Hepatocyte (in vitro differentiated cells): ENCODE measurements at regions not wholly inside any gene's neighbourhood (a gene's known extent, or its start where the extent isn't known, plus 50 kb on each side); places are given as distances from the start of the nearest gene placed in this dataset.

Experiments used
- DNase-seq: peaks from one replicate; pipeline ENCODE4 v3.0.0-alpha.2; 2016; ENCODE audit warnings: low spot score
- H2AFZ ChIP-seq: fragments of 200-600 bp; sonication (generic); 2 replicates; pipeline ENCODE4 v1.6.0; 2016; ENCODE audit warnings: antibody characterized with exemption, mild to moderate bottlenecking
- H3K27ac ChIP-seq: fragments of 200-600 bp; sonication (generic); 2 replicates; pipeline ENCODE4 v1.5.1; 2016; ENCODE audit warnings: mild to moderate bottlenecking
- H3K27me3 ChIP-seq: fragments of 200-600 bp; sonication (generic); 2 replicates; pipeline ENCODE4 v1.6.1; 2016
- H3K36me3 ChIP-seq: fragments of 200-600 bp; sonication (generic); replicated peaks from 2 replicates; pipeline ENCODE4 v1.5.1; 2016; ENCODE audit warnings: low read depth; ENCODE audit not compliant: insufficient read depth
- H3K4me1 ChIP-seq: fragments of 200-600 bp; sonication (generic); 2 replicates; pipeline ENCODE4 v1.5.1; 2016; ENCODE audit warnings: mild to moderate bottlenecking, moderate library complexity; ENCODE audit not compliant: insufficient read depth
- H3K4me2 ChIP-seq: fragments of 200-600 bp; sonication (generic); 2 replicates; pipeline ENCODE4 v1.6.0; 2016
- H3K4me3 ChIP-seq: fragments of 200-600 bp; sonication (generic); 2 replicates; pipeline ENCODE4 v1.5.1; 2016; ENCODE audit warnings: mild to moderate bottlenecking
- H3K79me2 ChIP-seq: fragments of 200-600 bp; sonication (generic); 2 replicates; pipeline ENCODE4 v1.6.0; 2017; ENCODE audit warnings: mild to moderate bottlenecking
- H3K9me2 ChIP-seq: fragments of 200-600 bp; sonication (generic); replicated peaks from 2 replicates; pipeline ENCODE4 v1.6.0; 2017; ENCODE audit warnings: mild to moderate bottlenecking; ENCODE audit not compliant: insufficient read depth
- H3K9me3 ChIP-seq: fragments of 200-600 bp; sonication (generic); 2 replicates; pipeline ENCODE4 v1.5.1; 2016; ENCODE audit warnings: low read depth, mild to moderate bottlenecking
- H4K20me1 ChIP-seq: fragments of 200-600 bp; sonication (generic); 2 replicates; pipeline ENCODE4 v1.6.0; 2016; ENCODE audit warnings: mild to moderate bottlenecking; ENCODE audit not compliant: insufficient read depth, poor library complexity, severe bottlenecking
- CTCF ChIP-seq: fragments of 200-600 bp; sonication (generic); IDR thresholded peaks from 2 replicates; pipeline ENCODE4 v1.5.1; 2016; ENCODE audit warnings: antibody characterized with exemption, mild to moderate bottlenecking; ENCODE audit not compliant: poor library complexity
- EZH2 ChIP-seq: fragments of 200-600 bp; sonication (generic); IDR thresholded peaks from 2 replicates; pipeline ENCODE4 v1.6.1; 2016; ENCODE audit warnings: antibody characterized with exemption, mild to moderate bottlenecking, borderline replicate concordance
- EZH2phosphoT487 ChIP-seq: fragments of 200-600 bp; sonication (generic); IDR thresholded peaks from one replicate; pipeline ENCODE4 v1.6.1; 2018; ENCODE audit warnings: antibody characterized with exemption, mild to moderate bottlenecking, low read depth, moderate library complexity; ENCODE audit not compliant: unreplicated experiment, severe bottlenecking
- WGBS: methylation state at CpG from one replicate; pipeline ENCODE4 v1.1.6; 2016; ENCODE audit warnings: low lambda C conversion rate; ENCODE audit errors: missing lambda C conversion rate; 5-methylcytosine and 5-hydroxymethylcytosine counted together

GRCh38 chr14:51561141-51561540, 90.6 kb upstream of the FRMD6 start:
- peaks cover 14% of the 10 kb centered on the region for H3K4me1 ChIP-seq
- H3K79me2 ChIP-seq = no peaks in the 10 kb centered on the region
- no peak overlapping the region for H3K4me3 ChIP-seq
- WGBS = 88% methylated on average over 2 of the region's 2 CpGs
- no peak for TF ChIP-seq EZH2phosphoT487
- no peak for TF ChIP-seq CTCF
- no peak for TF ChIP-seq EZH2
- H3K27me3 ChIP-seq = no peaks in the 10 kb centered on the region
- DNase-seq = no peak
- no peak overlapping the region for H3K4me2 ChIP-seq
- no peaks in the 10 kb centered on the region for H4K20me1 ChIP-seq
- H3K36me3 ChIP-seq = no peaks in the 10 kb centered on the region
- H2AFZ ChIP-seq = no peak overlapping the region
- H3K27ac ChIP-seq = no peak overlapping the region
- no peaks in the 10 kb centered on the region for H3K9me2 ChIP-seq
- H3K9me3 ChIP-seq = no peaks in the 10 kb centered on the region

- H3K27me3 ChIP-seq = no peaks in the 10 kb centered on the region
- H3K79me2 ChIP-seq = no peaks in the 10 kb centered on the region
- H3K4me3 ChIP-seq = no peak overlapping the region
- DNase-seq = no peak
- H3K4me1 ChIP-seq = peaks cover 14% of the 10 kb centered on the region
- no peak overlapping the region for H3K27ac ChIP-seq
- H3K36me3 ChIP-seq = no peaks in the 10 kb centered on the region
- no peak for TF ChIP-seq EZH2phosphoT487
- TF ChIP-seq EZH2 = no peak
- no peak for TF ChIP-seq CTCF
- H3K9me3 ChIP-seq = no peaks in the 10 kb centered on the region
- H2AFZ ChIP-seq = no peak overlapping the region
- H3K4me2 ChIP-seq = no peak overlapping the region
- 92% methylated on average over 5 of the region's 5 CpGs for WGBS
- no peaks in the 10 kb centered on the region for H4K20me1 ChIP-seq
- H3K9me2 ChIP-seq = no peaks in the 10 kb centered on the region
Measured at GRCh38 chr14:51562816-51563215, 88.9 kb upstream of the FRMD6 start.

GRCh38 chr14:51563560-51563959, 88.2 kb upstream of the FRMD6 start:
- H2AFZ ChIP-seq = no peak overlapping the region
- TF ChIP-seq EZH2 (no peak), CTCF (no peak), EZH2phosphoT487 (no peak)

GRCh38 chr14:51564460-51564859, 87.2 kb upstream of the FRMD6 start:
- TF ChIP-seq CTCF = no peak
- no peak for TF ChIP-seq EZH2phosphoT487
- TF ChIP-seq EZH2 = no peak
- WGBS = 38% methylated on average over 5 of the region's 5 CpGs
- H3K27ac ChIP-seq = peak overlapping the region; percentile 4

More at GRCh38 chr14:51563560-51563959, 88.2 kb upstream of the FRMD6 start:
- no peak overlapping the region for H3K27ac ChIP-seq
- no peaks in the 10 kb centered on the region for H3K79me2 ChIP-seq
- no peaks in the 10 kb centered on the region for H4K20me1 ChIP-seq
- no peaks in the 10 kb centered on the region for H3K36me3 ChIP-seq
- no peak for DNase-seq
- H3K4me3 ChIP-seq = no peak overlapping the region
- no peak overlapping the region for H3K4me2 ChIP-seq
- no peaks in the 10 kb centered on the region for H3K9me2 ChIP-seq
- H3K27me3 ChIP-seq = no peaks in the 10 kb centered on the region
- H3K4me1 ChIP-seq = peaks cover 14% of the 10 kb centered on the region
- H3K9me3 ChIP-seq = no peaks in the 10 kb centered on the region
- WGBS = 89% methylated on average over 3 of the region's 3 CpGs

More at GRCh38 chr14:51564460-51564859, 87.2 kb upstream of the FRMD6 start:
- peak overlapping the region; percentile 29 for H3K4me2 ChIP-seq
- H3K9me2 ChIP-seq = no peaks in the 10 kb centered on the region
- peak overlapping the region; percentile 1 for H2AFZ ChIP-seq
- H3K9me3 ChIP-seq = no peaks in the 10 kb centered on the region
- no peaks in the 10 kb centered on the region for H3K79me2 ChIP-seq
- no peaks in the 10 kb centered on the region for H3K36me3 ChIP-seq
- H3K4me3 ChIP-seq = no peak overlapping the region
- no peaks in the 10 kb centered on the region for H3K27me3 ChIP-seq
- no peaks in the 10 kb centered on the region for H4K20me1 ChIP-seq
- H3K4me1 ChIP-seq = peaks cover 14% of the 10 kb centered on the region
- no peak for DNase-seq
